ENCODE measurements at regions not wholly inside any gene's neighbourhood (a gene's known extent, or its start where the extent isn't known, plus 50 kb on each side); places are given as distances from the start of the nearest gene placed in this dataset.

DNA sequence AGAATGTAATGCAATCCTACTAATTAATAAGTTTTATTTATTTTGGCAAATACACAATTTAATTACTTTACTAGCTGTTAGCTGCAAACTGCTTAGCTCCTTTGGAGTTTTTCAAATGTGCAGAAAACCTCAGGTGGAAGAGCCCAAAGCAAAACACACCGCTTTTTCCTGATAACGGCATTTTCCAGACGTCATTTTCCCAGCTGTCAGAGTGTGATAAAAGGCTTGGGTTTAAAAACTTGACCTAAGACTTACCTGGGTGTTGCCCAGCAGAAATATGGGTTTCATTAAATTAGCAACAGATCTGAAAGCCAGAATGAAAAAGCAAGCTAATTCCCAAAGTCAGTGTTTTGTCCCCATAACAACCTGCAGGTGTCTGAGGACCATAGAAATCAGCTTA lies 204.0 kb upstream of the HMCN1 start:
- no peak for TF ChIP-seq CTCF (IDR thresholded peaks at IDR 0.05)
- TF ChIP-seq POLR2A (IDR thresholded peaks at IDR 0.05) = no peak
